ENCODE measurements at regions not wholly inside any gene's neighbourhood (a gene's known extent, or its start where the extent isn't known, plus 50 kb on each side); places are given as distances from the start of the nearest gene placed in this dataset.
"Not testable (repeated sequence)": the region's sequence is repeated elsewhere in the genome, so short reads cannot be mapped to it uniquely, and the experiment has no call there.

DNA sequence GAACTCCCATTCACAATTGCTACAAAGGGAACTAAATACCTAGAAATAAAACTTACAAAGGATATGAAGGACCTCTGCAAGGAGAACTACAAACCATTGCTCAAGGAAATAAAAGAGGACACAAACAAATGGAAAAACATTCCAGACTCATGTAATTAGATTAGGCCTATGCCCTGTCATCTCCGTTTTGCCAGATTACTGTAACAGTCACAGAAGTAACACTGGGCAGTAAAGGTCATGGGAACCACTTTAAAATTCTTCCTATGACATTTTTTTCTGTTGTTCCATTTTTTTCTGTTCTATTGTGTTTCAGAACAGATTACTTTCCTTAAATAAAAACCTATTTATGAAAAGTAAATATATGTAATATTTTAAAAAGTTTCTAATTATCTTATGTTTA, 199.4 kb upstream of the CENPE start:
- FAIRE-seq (no peak), DNase-seq (ENCODE audit: insufficient read length, low spot score) (no peak)
- no peak for TF ChIP-seq SPI1 (IDR thresholded peaks at IDR 0.05; ENCODE audit: low read depth, low read length)
- TF ChIP-seq TAF1 (IDR thresholded peaks at IDR 0.05; ENCODE audit: low read depth, low read length), result no peak

DNA sequence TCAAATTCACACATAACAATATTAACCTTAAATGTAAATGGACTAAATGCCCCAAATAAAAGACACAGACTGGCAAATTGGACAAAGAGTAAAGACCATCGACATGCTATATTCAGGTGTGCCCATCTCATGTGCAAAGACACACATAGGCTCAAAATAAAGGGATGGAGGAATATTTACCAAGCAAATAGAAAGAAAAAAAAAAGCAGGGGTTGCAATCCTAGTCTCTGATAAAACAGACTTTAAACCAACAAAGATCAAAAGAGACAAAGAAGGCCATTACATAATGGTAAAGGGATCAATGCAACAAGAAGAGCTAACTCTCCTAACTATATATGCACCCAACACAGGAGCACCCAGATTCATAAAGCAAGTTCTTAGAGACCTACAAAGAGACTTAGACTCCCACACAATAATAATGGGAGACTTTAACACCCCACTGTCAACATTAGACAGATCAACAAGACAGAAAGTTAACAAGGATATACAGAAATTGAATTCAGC, 189.4 kb upstream of the CENPE start:
- not testable (repeated sequence) for DNase-seq (ENCODE audit: insufficient read length, low spot score); FAIRE-seq

DNA sequence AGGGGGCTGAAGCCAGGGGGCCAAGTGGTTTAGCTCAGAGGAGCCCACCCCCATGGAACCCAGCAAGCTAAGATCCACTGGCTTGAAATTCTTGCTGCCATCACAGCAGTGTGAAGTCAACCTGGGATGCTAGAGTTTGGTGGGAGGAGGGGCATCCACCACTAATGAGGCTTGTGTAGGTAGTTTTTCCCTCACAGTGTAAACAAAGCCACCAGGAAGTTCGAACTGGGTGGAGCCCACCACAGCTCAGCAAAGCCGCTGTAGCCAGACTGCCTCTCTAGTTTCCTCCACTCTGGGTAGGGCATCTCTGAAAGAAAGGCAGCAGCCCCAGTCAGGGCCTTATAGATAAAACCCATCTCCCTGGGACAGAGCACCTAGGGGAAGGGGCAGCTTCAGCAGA, 187.4 kb upstream of the CENPE start:
- not testable (repeated sequence) for DNase-seq (ENCODE audit: insufficient read length, low spot score); FAIRE-seq

DNA sequence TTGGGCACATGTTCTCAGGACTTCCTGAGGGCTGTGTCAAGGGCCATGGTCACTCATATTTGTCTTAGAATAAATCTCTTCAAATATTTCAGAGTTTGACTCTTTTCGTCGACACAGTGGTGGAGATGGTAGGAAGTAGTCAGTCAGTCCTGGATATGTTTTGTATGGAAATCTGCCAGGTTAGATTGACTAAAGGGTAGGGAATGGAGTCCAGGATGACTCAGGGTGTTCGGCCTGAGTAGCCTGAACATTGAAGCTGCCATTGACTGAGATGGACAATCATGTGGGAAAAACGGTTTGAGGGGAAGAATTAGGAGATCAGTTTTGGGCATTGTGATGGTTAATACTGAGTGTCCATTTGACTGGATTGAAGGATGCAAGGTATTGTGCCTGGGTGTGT, 177.1 kb upstream of the CENPE start:
- DNase-seq (ENCODE audit: insufficient read length, low spot score), result no peak
- no peak for FAIRE-seq
- no peak for TF ChIP-seq SPI1 (IDR thresholded peaks at IDR 0.05; ENCODE audit: low read depth, low read length)
- TF ChIP-seq TAF1 (IDR thresholded peaks at IDR 0.05; ENCODE audit: low read depth, low read length), result no peak
- TF ChIP-seq POU2F2 (IDR thresholded peaks at IDR 0.05; ENCODE audit: low read depth, low read length), result no peak
- no peak for TF ChIP-seq POLR2AphosphoS5 (IDR thresholded peaks at IDR 0.05; ENCODE audit: low read depth, low read length)
- no peak for TF ChIP-seq PAX5 (IDR thresholded peaks at IDR 0.05; ENCODE audit: insufficient read depth, low read length, severe bottlenecking)
- no peak for TF ChIP-seq POLR2A (IDR thresholded peaks at IDR 0.05; ENCODE audit: low read depth, low read length)

DNA sequence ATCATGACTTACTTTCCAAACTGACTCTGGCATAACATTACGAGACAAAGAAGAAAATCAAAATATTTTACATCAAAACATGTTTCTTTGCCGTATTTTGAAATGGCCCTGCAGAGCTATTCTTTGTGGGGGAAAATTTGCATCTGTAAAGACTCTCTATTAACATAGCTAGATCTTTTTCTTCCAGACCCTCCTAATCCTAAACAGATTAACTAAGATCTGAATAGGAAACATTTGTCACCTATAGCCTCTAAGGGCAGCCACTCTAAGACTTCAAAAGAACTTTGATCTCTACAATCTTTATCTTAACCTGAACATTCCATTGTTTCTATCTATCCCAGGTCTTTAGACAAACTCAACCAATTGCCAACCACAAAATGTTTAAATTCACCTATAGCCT, 176.6 kb upstream of the CENPE start:
- TF ChIP-seq POLR2A (IDR thresholded peaks at IDR 0.05; ENCODE audit: low read depth, low read length) (no peak), SPI1 (IDR thresholded peaks at IDR 0.05; ENCODE audit: low read depth, low read length) (no peak), POU2F2 (IDR thresholded peaks at IDR 0.05; ENCODE audit: low read depth, low read length) (no peak), TAF1 (IDR thresholded peaks at IDR 0.05; ENCODE audit: low read depth, low read length) (no peak), PAX5 (IDR thresholded peaks at IDR 0.05; ENCODE audit: insufficient read depth, low read length, severe bottlenecking) (no peak), POLR2AphosphoS5 (IDR thresholded peaks at IDR 0.05; ENCODE audit: low read depth, low read length) (no peak)
- no peak for DNase-seq (ENCODE audit: insufficient read length, low spot score)
- FAIRE-seq, result no peak

DNA sequence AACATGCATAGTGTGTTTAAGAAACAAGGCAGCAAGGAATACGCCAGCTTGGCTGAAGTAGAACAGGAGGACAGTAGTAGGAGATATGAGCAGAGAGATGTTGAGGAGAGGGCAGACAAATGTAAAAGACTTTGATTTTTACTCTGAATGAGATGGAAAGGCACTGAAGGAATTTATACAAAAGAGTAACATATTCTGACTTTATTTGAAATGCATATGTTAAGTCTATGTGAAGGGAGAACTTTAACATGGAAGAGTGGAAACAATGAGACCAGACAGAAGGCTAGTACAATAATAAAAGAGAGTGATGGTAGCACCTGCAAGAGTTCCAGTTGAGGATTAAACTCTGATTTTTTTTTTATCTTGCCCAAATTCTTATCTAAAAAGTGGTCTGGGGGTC, 176.2 kb upstream of the CENPE start:
- TF ChIP-seq POLR2AphosphoS5 (IDR thresholded peaks at IDR 0.05; ENCODE audit: low read depth, low read length) (no peak), PAX5 (IDR thresholded peaks at IDR 0.05; ENCODE audit: insufficient read depth, low read length, severe bottlenecking) (no peak), TAF1 (IDR thresholded peaks at IDR 0.05; ENCODE audit: low read depth, low read length) (no peak), POLR2A (IDR thresholded peaks at IDR 0.05; ENCODE audit: low read depth, low read length) (no peak), SPI1 (IDR thresholded peaks at IDR 0.05; ENCODE audit: low read depth, low read length) (no peak), POU2F2 (IDR thresholded peaks at IDR 0.05; ENCODE audit: low read depth, low read length) (no peak)
- no peak for FAIRE-seq
- DNase-seq (ENCODE audit: insufficient read length, low spot score), result no peak

DNA sequence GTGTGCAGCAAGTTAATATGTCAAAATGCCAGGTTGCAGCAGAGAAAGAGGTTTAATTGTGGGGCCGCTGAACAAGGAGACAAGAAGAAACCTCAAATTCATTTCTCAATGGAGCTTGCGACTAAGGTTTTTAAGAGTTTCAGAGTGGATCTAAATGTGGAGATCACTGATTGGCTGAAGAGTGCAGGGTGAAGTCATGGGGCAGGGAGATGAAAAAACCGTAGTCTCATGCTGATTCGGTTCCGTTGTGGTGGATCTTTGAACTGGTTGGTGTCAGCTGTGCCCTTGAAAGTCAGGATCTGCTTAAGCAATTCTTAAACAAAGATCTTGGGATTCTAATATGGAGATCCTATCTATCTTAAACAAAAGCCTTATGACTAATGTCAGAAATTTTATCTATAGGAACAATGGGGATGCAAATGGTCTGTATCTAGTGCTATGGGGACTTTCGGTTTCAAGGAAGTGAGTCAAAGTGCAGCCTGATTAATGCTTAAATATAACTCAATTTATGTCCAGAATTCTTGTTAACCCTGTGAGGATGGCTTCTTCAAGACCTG, 173.9 kb upstream of the CENPE start:
- FAIRE-seq (no peak), DNase-seq (ENCODE audit: insufficient read length, low spot score) (no peak)
- TF ChIP-seq POU2F2 (IDR thresholded peaks at IDR 0.05; ENCODE audit: low read depth, low read length), result no peak

DNA sequence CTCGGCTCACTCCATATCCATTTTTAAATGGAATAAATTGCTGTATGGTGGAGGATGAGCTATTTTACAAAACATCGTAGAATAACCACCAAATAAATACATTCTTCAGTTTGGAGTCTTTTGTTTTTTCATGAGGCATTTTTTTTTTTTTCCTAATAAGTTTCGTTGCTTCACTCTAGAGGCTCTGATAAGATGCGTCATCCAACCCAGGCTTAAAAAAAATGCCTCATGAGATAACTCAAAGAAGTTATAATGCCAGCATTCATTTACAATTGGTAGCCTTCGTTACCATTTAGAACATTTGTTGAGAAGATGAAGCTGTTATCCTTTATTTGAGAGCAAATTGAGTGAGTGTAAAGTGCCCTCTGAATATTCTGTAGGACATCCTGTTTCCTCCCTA, 172.2 kb upstream of the CENPE start:
- no peak for DNase-seq (ENCODE audit: insufficient read length, low spot score)
- no peak for TF ChIP-seq PAX5 (IDR thresholded peaks at IDR 0.05; ENCODE audit: insufficient read depth, low read length, severe bottlenecking)
- TF ChIP-seq TAF1 (IDR thresholded peaks at IDR 0.05; ENCODE audit: low read depth, low read length), result no peak
- FAIRE-seq, result no peak

DNA sequence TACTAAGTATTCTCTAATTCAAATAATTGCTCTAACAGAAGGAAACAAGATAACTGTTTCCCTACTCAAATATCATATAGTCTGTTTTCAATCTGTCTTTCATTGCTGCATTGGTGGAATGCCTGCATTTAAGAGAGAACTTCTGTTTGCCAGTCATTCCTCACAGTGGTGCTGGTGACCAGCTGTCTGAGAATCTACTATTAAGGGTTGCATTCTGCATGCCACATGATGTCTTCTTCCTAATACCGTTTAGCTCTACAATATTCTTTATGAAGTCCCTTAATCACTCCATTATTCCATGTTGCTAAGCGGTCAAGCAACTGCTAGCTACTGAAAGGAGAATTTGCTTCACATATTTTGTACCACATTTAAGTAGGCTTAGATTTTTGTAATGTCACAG, 167.1 kb upstream of the CENPE start:
- DNase-seq (ENCODE audit: insufficient read length, low spot score) (no peak), FAIRE-seq (no peak)
- TF ChIP-seq TAF1 (IDR thresholded peaks at IDR 0.05; ENCODE audit: low read depth, low read length) (no peak), POLR2A (IDR thresholded peaks at IDR 0.05; ENCODE audit: low read depth, low read length) (no peak), POU2F2 (IDR thresholded peaks at IDR 0.05; ENCODE audit: low read depth, low read length) (no peak), SPI1 (IDR thresholded peaks at IDR 0.05; ENCODE audit: low read depth, low read length) (no peak), POLR2AphosphoS5 (IDR thresholded peaks at IDR 0.05; ENCODE audit: low read depth, low read length) (no peak), PAX5 (IDR thresholded peaks at IDR 0.05; ENCODE audit: insufficient read depth, low read length, severe bottlenecking) (no peak)

DNA sequence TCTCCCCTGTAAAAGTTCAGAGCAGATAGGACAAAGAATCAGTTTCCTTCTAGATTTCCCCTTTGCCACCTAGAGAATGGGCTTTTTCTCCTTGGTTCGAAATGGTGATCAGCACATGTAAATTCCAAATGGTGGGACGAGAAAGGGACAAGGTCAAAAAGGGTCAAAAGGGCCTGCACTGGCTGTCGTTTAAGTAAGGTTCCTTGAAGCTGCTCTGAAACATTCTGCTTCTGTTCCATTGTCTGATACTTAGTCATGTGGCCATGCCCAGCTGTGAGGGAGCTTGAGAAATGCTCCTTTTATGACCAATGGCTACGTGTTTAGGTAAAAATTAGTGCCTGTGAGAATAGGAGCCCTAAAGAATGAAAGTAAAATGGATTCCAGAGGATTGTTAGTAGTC, 165.9 kb upstream of the CENPE start:
- no peak for TF ChIP-seq SPI1 (IDR thresholded peaks at IDR 0.05; ENCODE audit: low read depth, low read length)
- no peak for TF ChIP-seq TAF1 (IDR thresholded peaks at IDR 0.05; ENCODE audit: low read depth, low read length)
- TF ChIP-seq POLR2AphosphoS5 (IDR thresholded peaks at IDR 0.05; ENCODE audit: low read depth, low read length), result no peak
- TF ChIP-seq POU2F2 (IDR thresholded peaks at IDR 0.05; ENCODE audit: low read depth, low read length), result no peak
- no peak for TF ChIP-seq PAX5 (IDR thresholded peaks at IDR 0.05; ENCODE audit: insufficient read depth, low read length, severe bottlenecking)
- no peak for TF ChIP-seq POLR2A (IDR thresholded peaks at IDR 0.05; ENCODE audit: low read depth, low read length)
- DNase-seq (ENCODE audit: insufficient read length, low spot score) (no peak), FAIRE-seq (no peak)

DNA sequence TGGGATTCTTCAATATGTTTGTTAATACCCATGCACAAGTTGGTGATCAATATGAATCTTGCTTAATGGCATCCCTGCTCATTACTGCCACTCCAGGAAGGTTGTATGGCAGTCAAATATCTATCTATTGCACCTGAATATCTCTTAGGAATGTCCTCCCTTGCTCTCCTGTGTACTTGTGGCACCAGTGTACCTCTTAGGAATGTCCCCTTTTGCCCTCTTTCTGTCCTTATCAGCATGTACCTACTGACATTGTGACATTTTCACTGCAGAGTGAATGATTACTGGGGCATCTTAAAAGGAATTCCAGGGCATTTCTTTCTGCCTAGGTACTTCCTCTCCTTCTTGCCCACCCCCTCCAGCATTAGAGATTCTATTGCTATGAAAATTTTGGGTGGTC, 163.8 kb upstream of the CENPE start:
- TF ChIP-seq PAX5 (IDR thresholded peaks at IDR 0.05; ENCODE audit: insufficient read depth, low read length, severe bottlenecking) (no peak), SPI1 (IDR thresholded peaks at IDR 0.05; ENCODE audit: low read depth, low read length) (no peak)
- DNase-seq (ENCODE audit: insufficient read length, low spot score) (no peak), FAIRE-seq (no peak)

DNA sequence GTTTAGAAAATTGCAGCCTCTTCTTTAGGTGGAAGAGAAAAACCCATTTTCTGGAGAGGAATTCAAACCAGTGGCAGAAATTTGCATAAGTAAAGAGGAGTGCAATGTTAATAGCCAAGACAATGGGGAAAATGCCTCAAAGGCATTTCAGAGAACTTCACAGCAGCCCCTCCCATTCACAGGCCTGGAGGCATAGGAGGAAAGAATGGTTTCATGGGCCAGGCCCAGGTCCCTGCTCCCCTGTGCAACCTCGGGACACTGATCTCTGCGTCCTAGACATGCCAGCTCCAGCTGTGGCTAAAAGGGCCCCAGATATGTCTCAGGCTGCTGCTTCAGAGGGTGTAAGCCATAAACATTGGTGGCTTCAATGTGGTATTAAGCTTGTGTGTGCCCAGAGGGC, 161.8 kb upstream of the CENPE start:
- DNase-seq (ENCODE audit: insufficient read length, low spot score), result no peak
- TF ChIP-seq SPI1 (IDR thresholded peaks at IDR 0.05; ENCODE audit: low read depth, low read length), result no peak
- no peak for TF ChIP-seq POLR2A (IDR thresholded peaks at IDR 0.05; ENCODE audit: low read depth, low read length)
- no peak for TF ChIP-seq POU2F2 (IDR thresholded peaks at IDR 0.05; ENCODE audit: low read depth, low read length)
- no peak for TF ChIP-seq PAX5 (IDR thresholded peaks at IDR 0.05; ENCODE audit: insufficient read depth, low read length, severe bottlenecking)
- no peak for TF ChIP-seq TAF1 (IDR thresholded peaks at IDR 0.05; ENCODE audit: low read depth, low read length)
- TF ChIP-seq POLR2AphosphoS5 (IDR thresholded peaks at IDR 0.05; ENCODE audit: low read depth, low read length), result no peak
- no peak for FAIRE-seq

Data from GM12891 (cell line).